Esophagus squamous epithelium (tissue), 5 donors: ENCODE measurements at regions not wholly inside any gene's neighbourhood (a gene's known extent, or its start where the extent isn't known, plus 50 kb on each side); places are given as distances from the start of the nearest gene placed in this dataset.

ENCODE experiments used
- DNase-seq: peaks from one replicate; lab custom pipeline; 2025; lab: John Stamatoyannopoulos, UW
- H3K27ac ChIP-seq, 4 donors: fragments of 200-600 bp; sonication (generic); one replicate each; pipeline ENCODE4 v1.5.1; 2016 to 2019; ENCODE audit warnings: mild to moderate bottlenecking in 1 of 4
- H3K27me3 ChIP-seq, 4 donors: fragments of 200-600 bp; sonication (generic); 1 replicate in 3 of 4; 2 replicates in 1 of 4; pipeline versions ENCODE4 v1.5.1 to v1.6.0; 2017 to 2021; ENCODE audit warnings: antibody characterized with exemption in 1 of 4
- H3K36me3 ChIP-seq, 3 donors: fragments of 200-600 bp; sonication (generic); one replicate each; pipeline ENCODE4 v1.5.1; 2016 to 2019
- H3K4me1 ChIP-seq, 3 donors: fragments of 200-600 bp; sonication (generic); one replicate each; pipeline ENCODE4 v1.5.1; 2017 to 2019
- H3K4me3 ChIP-seq, 4 donors: fragments of 200-600 bp; sonication (generic); 1 replicate in 3 of 4; 2 replicates in 1 of 4; pipeline ENCODE4 v1.5.1; 2016 to 2019; ENCODE audit warnings: mild to moderate bottlenecking in 2 of 4, moderate library complexity in 1 of 4
- H3K9me3 ChIP-seq, 3 donors: fragments of 200-600 bp; sonication (generic); one replicate each; pipeline ENCODE4 v1.5.1; 2016 to 2019
- CTCF ChIP-seq, 6 experiments: fragments of 450-650 bp in 4 of 6; fragments of 200-600 bp in 2 of 6; sonication (generic) in 2 of 6; IDR thresholded peaks; one replicate each; pipeline ENCODE4 v1.5.1; 2016 to 2019; ENCODE audit warnings: antibody characterized with exemption in 6 of 6, mild to moderate bottlenecking in 4 of 6, moderate library complexity in 4 of 6
- POLR2A ChIP-seq, 4 donors: fragments of 450-650 bp; IDR thresholded peaks; one replicate each; pipeline ENCODE4 v1.6.1; 2017; ENCODE audit warnings: antibody characterized with exemption in 4 of 4, mild to moderate bottlenecking in 4 of 4, moderate library complexity in 3 of 4
- WGBS, 2 donors: methylation state at CpG; one replicate each; pipeline ENCODE4 v1.1.5; 2018; 5-methylcytosine and 5-hydroxymethylcytosine counted together
- intact Hi-C: fragments of 100-400 bp; cut with DNase I; formaldehyde crosslinking; loops from one replicate; pipeline ENCODE4 v1.15.0; 2022
- donor health status: DM: yes; HTN: yes; CAD: no.

- no peaks in the 10 kb centered on the region for H3K4me1 ChIP-seq
- H3K27ac ChIP-seq: no peak overlapping the region
- intact Hi-C loops: no loop called here
- no peaks in the 10 kb centered on the region for H3K9me3 ChIP-seq
- TF ChIP-seq POLR2A (IDR thresholded peaks at IDR 0.05) (no peak), CTCF (IDR thresholded peaks at IDR 0.05) (no peak)
- H3K36me3 ChIP-seq: no peaks in the 10 kb centered on the region
- no peak overlapping the region for H3K4me3 ChIP-seq
- no peak for DNase-seq
- H3K27me3 ChIP-seq: no peaks in the 10 kb centered on the region
- 70 to 73% methylated on average over 1 of the region's 1 CpG for WGBS, 2 donors
Observed at GRCh38 chr14:48690349-48690748, 895.8 kb downstream of the RPS29 start.

- WGBS, 2 donors: 87 to 88% methylated on average over 3 of the region's 3 CpGs
- intact Hi-C loops: no loop called here
Observed at GRCh38 chr14:48686650-48687049, 899.5 kb downstream of the RPS29 start.

GRCh38 chr14:48672506-48672905 is 913.7 kb downstream of the RPS29 start:
- no peak for DNase-seq
- Histone ChIP-seq H3K4me1 (no peaks in the 10 kb centered on the region), H3K36me3 (no peaks in the 10 kb centered on the region), H3K27ac (no peak overlapping the region), H3K9me3 (peaks cover 0 to 12% (median 0%) of the 10 kb centered on the region in 3 donors), H3K4me3 (no peak overlapping the region), H3K27me3 (no peaks in the 10 kb centered on the region)
- WGBS, 2 donors: 38 to 68% methylated on average over 2 of the region's 2 CpGs
- no peak for TF ChIP-seq CTCF (IDR thresholded peaks at IDR 0.05)
- no peak for TF ChIP-seq POLR2A (IDR thresholded peaks at IDR 0.05)
- intact Hi-C loops: no loop called here

More at GRCh38 chr14:48686650-48687049, 899.5 kb downstream of the RPS29 start:
- DNase-seq: no peak
- H3K9me3 ChIP-seq: no peaks in the 10 kb centered on the region
- H3K27me3 ChIP-seq: no peaks in the 10 kb centered on the region
- no peak overlapping the region for H3K27ac ChIP-seq
- no peaks in the 10 kb centered on the region for H3K36me3 ChIP-seq
- H3K4me3 ChIP-seq: no peak overlapping the region
- TF ChIP-seq POLR2A (IDR thresholded peaks at IDR 0.05) (no peak), CTCF (IDR thresholded peaks at IDR 0.05) (no peak)
- no peaks in the 10 kb centered on the region for H3K4me1 ChIP-seq

GRCh38 chr14:48670939-48671338 is 915.2 kb downstream of the RPS29 start:
- Histone ChIP-seq H3K27me3 (no peaks in the 10 kb centered on the region), H3K27ac (no peak overlapping the region), H3K9me3 (peaks cover 0 to 12% (median 0%) of the 10 kb centered on the region in 3 donors), H3K4me3 (no peak overlapping the region), H3K36me3 (no peaks in the 10 kb centered on the region), H3K4me1 (no peaks in the 10 kb centered on the region)
- intact Hi-C loops: no loop called here
- no CpG with 5 or more reads among the region's 4 CpGs for WGBS, 2 donors
- TF ChIP-seq POLR2A (IDR thresholded peaks at IDR 0.05) (no peak), CTCF (IDR thresholded peaks at IDR 0.05) (no peak)
- no peak for DNase-seq

GRCh38 chr14:48665077-48665784 is 920.9 kb downstream of the RPS29 start:
- H3K27ac ChIP-seq: no peak overlapping the region
- 40 to 60% methylated on average over 3 of the region's 3 CpGs for WGBS, 2 donors
- H3K27me3 ChIP-seq: no peaks in the 10 kb centered on the region
- H3K4me1 ChIP-seq: no peaks in the 10 kb centered on the region
- H3K4me3 ChIP-seq: no peak overlapping the region
- TF ChIP-seq POLR2A (IDR thresholded peaks at IDR 0.05) (no peak), CTCF (IDR thresholded peaks at IDR 0.05) (no peak)
- no peak for DNase-seq
- no peaks in the 10 kb centered on the region for H3K36me3 ChIP-seq
- intact Hi-C loops: no loop called here
- H3K9me3 ChIP-seq: no peaks in the 10 kb centered on the region
